Glutamatergic neuron (in vitro differentiated cells): ENCODE measurements at regions not wholly inside any gene's neighbourhood (a gene's known extent, or its start where the extent isn't known, plus 50 kb on each side); places are given as distances from the start of the nearest gene placed in this dataset.

Source experiments
- DNase-seq: peaks from one replicate; pipeline ENCODE4 v3.0.0; 2022
- H3K27ac Mint-ChIP-seq: one replicate; pipeline ENCODE4 v1.8.0; 2020; ENCODE audit warnings: mild to moderate bottlenecking, mixed read lengths, inconsistent platforms; ENCODE audit not compliant: unreplicated experiment
- H3K27me3 Mint-ChIP-seq: one replicate; pipeline ENCODE4 v1.8.0; 2020; ENCODE audit warnings: mild to moderate bottlenecking, moderate library complexity, mixed read lengths, inconsistent platforms; ENCODE audit not compliant: unreplicated experiment
- H3K36me3 Mint-ChIP-seq: one replicate; pipeline ENCODE4 v1.8.0; 2020; ENCODE audit warnings: mild to moderate bottlenecking, mixed read lengths, inconsistent platforms; ENCODE audit not compliant: unreplicated experiment
- H3K4me1 Mint-ChIP-seq: one replicate; pipeline ENCODE4 v1.8.0; 2020; ENCODE audit warnings: mild to moderate bottlenecking, low read depth, mixed read lengths, inconsistent platforms; ENCODE audit not compliant: unreplicated experiment
- H3K4me3 Mint-ChIP-seq: one replicate; pipeline ENCODE4 v1.8.0; 2020; ENCODE audit warnings: mild to moderate bottlenecking, mixed read lengths, inconsistent platforms; ENCODE audit not compliant: unreplicated experiment
- H3K9me3 Mint-ChIP-seq: one replicate; pipeline ENCODE4 v1.8.0; 2020; ENCODE audit warnings: mild to moderate bottlenecking, moderate library complexity, mixed read lengths, inconsistent platforms; ENCODE audit not compliant: unreplicated experiment
- CTCF ChIP-seq: fragments of 200-600 bp; sonication (generic); IDR thresholded peaks from one replicate; pipeline ENCODE4 v1.5.0; 2021; ENCODE audit not compliant: partially characterized antibody, unreplicated experiment

GRCh38 chr13:27854606-27855005 lies 62.3 kb downstream of the GSX1 start:
- Mint-ChIP-seq H3K27ac (no peak overlapping the region), H3K4me1 (peaks cover 15% of the 10 kb centered on the region), H3K9me3 (peaks cover 6% of the 10 kb centered on the region), H3K27me3 (peaks cover 9% of the 10 kb centered on the region), H3K4me3 (no peak overlapping the region), H3K36me3 (no peaks in the 10 kb centered on the region)
- no peak for TF ChIP-seq CTCF
- DNase-seq: no peak

DNA sequence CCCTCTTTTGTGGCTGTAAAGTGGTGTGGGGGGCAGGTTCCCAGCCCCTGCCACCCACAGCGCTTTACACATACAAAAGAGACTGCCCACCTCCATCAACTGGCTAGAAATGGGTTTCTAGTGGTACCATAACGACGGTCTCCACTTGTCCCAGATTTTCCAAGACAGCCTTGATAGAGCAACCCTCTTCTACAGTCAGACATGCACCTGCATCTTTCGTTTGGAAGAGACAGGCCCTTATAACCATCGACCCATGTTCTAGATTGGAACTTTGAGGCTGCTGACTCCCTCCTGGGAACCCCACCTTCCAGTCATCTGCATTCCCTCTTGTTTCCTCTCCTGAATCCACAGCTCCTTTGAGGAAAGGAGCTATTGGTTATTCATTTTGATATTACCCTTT lies 63.1 kb downstream of the GSX1 start:
- no peak for TF ChIP-seq CTCF
- H3K27ac Mint-ChIP-seq: no peak overlapping the region
- H3K4me3 Mint-ChIP-seq: no peak overlapping the region
- H3K9me3 Mint-ChIP-seq: peaks cover 6% of the 10 kb centered on the region
- H3K27me3 Mint-ChIP-seq: peaks cover 9% of the 10 kb centered on the region
- H3K4me1 Mint-ChIP-seq: peaks cover 15% of the 10 kb centered on the region
- no peak for DNase-seq
- H3K36me3 Mint-ChIP-seq: no peaks in the 10 kb centered on the region

- H3K9me3 Mint-ChIP-seq: peaks cover 6% of the 10 kb centered on the region
- H3K27ac Mint-ChIP-seq: no peak overlapping the region
- peak; percentile 40 for DNase-seq
- H3K36me3 Mint-ChIP-seq: no peaks in the 10 kb centered on the region
- H3K27me3 Mint-ChIP-seq: peaks cover 9% of the 10 kb centered on the region
- TF ChIP-seq CTCF: no peak
- no peak overlapping the region for H3K4me3 Mint-ChIP-seq
- H3K4me1 Mint-ChIP-seq: peaks cover 15% of the 10 kb centered on the region
These were observed 62.5 kb upstream of the PDX1 start for GRCh38 chr13:27857282-27857681.

DNA sequence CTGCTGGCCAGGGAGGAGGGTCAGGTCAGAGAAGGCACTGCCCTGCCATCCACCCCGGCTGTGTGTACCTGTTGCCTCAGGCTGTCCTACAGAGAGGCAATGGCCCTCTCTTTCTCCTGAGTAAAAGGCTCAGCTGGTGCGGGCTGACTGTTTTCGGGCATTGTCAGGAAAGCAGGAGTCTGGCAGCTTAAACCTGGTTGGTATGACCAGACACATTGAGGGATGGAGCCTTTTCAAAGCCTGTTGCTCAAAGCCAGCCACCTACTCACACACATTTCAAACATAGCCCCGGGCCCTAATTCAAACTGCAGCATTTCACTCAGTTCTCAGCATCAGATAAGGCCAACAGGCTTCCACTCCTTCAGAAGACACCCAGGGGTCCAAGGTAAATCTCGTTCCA lies 61.8 kb upstream of the PDX1 start:
- no peak overlapping the region for H3K27ac Mint-ChIP-seq
- no peak for TF ChIP-seq CTCF
- no peak for DNase-seq
- H3K4me3 Mint-ChIP-seq: no peak overlapping the region
- peaks cover 6% of the 10 kb centered on the region for H3K9me3 Mint-ChIP-seq
- H3K36me3 Mint-ChIP-seq: no peaks in the 10 kb centered on the region
- H3K27me3 Mint-ChIP-seq: peaks cover 9% of the 10 kb centered on the region
- H3K4me1 Mint-ChIP-seq: peaks cover 15% of the 10 kb centered on the region

- DNase-seq: no peak
- peaks cover 6% of the 10 kb centered on the region for H3K9me3 Mint-ChIP-seq
- no peak for TF ChIP-seq CTCF
- peaks cover 7% of the 10 kb centered on the region for H3K4me1 Mint-ChIP-seq
- H3K27me3 Mint-ChIP-seq: peaks cover 5% of the 10 kb centered on the region
- no peak overlapping the region for H3K4me3 Mint-ChIP-seq
- H3K27ac Mint-ChIP-seq: no peak overlapping the region
- no peaks in the 10 kb centered on the region for H3K36me3 Mint-ChIP-seq
These were observed 59.1 kb upstream of the PDX1 start for GRCh38 chr13:27860743-27861142.
